Vagina (tissue), 2 donors: ENCODE measurements at regions not wholly inside any gene's neighbourhood (a gene's known extent, or its start where the extent isn't known, plus 50 kb on each side); places are given as distances from the start of the nearest gene placed in this dataset.
A peak's percentile ranks its signal among the peaks of the same experiment; 100 is the strongest.

Experiments
- POLR2AphosphoS5 ChIP-seq, 2 donors: sonication (generic); formaldehyde crosslinking; IDR thresholded peaks; one replicate each; pipeline ENCODE4 v1.9.0; 2017; ENCODE audit warnings: antibody characterized with exemption in 2 of 2, mild to moderate bottlenecking in 2 of 2, low read depth in 1 of 2; ENCODE audit not compliant: insufficient read depth in 1 of 2
- TF ChIP-seq, protein P1 (sequence below), 3 experiments: fragments of 450-650 bp in 2 of 3; fragments of 200-600 bp in 1 of 3; sonication (generic) in 1 of 3; IDR thresholded peaks; one replicate each; pipeline ENCODE4 v1.5.1; 2017 to 2019; ENCODE audit warnings: antibody characterized with exemption in 3 of 3, mild to moderate bottlenecking in 2 of 3, moderate library complexity in 2 of 3

DNA sequence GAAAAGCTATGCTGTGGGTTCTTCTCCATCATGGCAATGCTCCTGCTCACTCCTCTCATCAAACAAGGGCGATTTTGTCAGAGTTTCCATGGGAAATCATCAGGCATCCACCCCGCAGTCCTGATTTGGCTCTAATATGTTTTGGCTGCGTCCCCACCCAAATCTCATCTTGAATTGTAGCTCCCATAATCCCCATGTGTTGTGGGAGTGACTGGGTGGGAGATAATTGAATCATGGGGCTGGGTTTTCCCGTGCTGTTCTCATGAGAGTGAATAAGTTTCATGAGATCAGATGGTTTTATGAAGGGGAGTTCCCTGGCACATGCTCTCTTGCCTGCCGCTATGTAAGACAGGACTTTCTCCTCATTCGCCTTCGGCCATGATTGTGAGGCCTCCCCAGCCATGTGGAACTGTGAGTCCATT lies 163.8 kb downstream of the GADD45G start:
- peak in 1 of 2 donors; percentile 10 for TF ChIP-seq POLR2AphosphoS5 (IDR thresholded peaks at IDR 0.05; ENCODE audit: insufficient read depth in 1 of 2, low read depth in 1 of 2)
- TF ChIP-seq, protein P1, sequence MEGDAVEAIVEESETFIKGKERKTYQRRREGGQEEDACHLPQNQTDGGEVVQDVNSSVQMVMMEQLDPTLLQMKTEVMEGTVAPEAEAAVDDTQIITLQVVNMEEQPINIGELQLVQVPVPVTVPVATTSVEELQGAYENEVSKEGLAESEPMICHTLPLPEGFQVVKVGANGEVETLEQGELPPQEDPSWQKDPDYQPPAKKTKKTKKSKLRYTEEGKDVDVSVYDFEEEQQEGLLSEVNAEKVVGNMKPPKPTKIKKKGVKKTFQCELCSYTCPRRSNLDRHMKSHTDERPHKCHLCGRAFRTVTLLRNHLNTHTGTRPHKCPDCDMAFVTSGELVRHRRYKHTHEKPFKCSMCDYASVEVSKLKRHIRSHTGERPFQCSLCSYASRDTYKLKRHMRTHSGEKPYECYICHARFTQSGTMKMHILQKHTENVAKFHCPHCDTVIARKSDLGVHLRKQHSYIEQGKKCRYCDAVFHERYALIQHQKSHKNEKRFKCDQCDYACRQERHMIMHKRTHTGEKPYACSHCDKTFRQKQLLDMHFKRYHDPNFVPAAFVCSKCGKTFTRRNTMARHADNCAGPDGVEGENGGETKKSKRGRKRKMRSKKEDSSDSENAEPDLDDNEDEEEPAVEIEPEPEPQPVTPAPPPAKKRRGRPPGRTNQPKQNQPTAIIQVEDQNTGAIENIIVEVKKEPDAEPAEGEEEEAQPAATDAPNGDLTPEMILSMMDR (IDR thresholded peaks at IDR 0.05), result no peak
